Caki2 (cell line): ENCODE measurements at regions not wholly inside any gene's neighbourhood (a gene's known extent, or its start where the extent isn't known, plus 50 kb on each side); places are given as distances from the start of the nearest gene placed in this dataset.

ENCODE experiments used
- DNase-seq: peaks from one replicate; pipeline ENCODE4 v3.0.0-alpha.2; 2015; ENCODE audit warnings: low read depth
- in situ Hi-C: cut with HindIII; loops from 2 replicates; pipeline ENCODE4 v1.10.0; 2016; ENCODE audit warnings: low sequenced_read_pairs, low pct_unique_long_range_greater_than_20kb, mixed read lengths

GRCh38 chrX:8306291-8306925, 135.3 kb upstream of the VCX2 start:
- no peak for DNase-seq
- in situ Hi-C loops = no loop called here

- in situ Hi-C loops = no loop called here
- no peak for DNase-seq
Observed at GRCh38 chrX:8310409-8310808, 139.3 kb upstream of the VCX2 start.

- no peak for DNase-seq
- in situ Hi-C loops = no loop called here
Observed at GRCh38 chrX:8313844-8314243, 142.8 kb upstream of the VCX2 start.

GRCh38 chrX:8314881-8315280, 143.8 kb upstream of the VCX2 start:
- no peak for DNase-seq
- in situ Hi-C loops = no loop called here

DNA sequence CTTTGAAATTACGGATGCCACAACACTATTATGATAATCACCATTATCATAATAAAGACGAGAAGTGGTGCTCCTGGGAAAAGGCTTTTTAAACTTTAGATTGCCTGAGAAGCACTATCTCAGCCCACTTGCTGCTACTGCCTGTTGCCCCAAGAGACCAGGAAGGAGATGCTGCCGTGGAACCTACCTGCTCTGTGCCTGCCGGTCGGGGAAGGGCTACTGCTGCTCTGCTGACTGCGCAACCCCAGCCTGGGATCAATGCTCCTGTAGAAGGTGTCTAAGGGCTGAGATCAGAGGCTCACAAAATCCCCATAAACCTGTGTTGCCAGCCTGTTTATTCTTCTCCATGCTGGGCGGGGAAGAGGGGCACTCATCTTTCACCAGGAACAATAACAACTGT, 145.3 kb upstream of the VCX3B start:
- DNase-seq = no peak
- in situ Hi-C loops = no loop called here

GRCh38 chrX:8323356-8323755, 141.3 kb upstream of the VCX3B start:
- in situ Hi-C loops = no loop called here
- no peak for DNase-seq

- peak; percentile 50 for DNase-seq
- in situ Hi-C loops = no loop called here
Observed at GRCh38 chrX:8341814-8342590, 122.6 kb upstream of the VCX3B start.

- in situ Hi-C loops = no loop called here
- DNase-seq = peak; percentile 58
Observed at GRCh38 chrX:8345473-8345872, 119.2 kb upstream of the VCX3B start.

DNA sequence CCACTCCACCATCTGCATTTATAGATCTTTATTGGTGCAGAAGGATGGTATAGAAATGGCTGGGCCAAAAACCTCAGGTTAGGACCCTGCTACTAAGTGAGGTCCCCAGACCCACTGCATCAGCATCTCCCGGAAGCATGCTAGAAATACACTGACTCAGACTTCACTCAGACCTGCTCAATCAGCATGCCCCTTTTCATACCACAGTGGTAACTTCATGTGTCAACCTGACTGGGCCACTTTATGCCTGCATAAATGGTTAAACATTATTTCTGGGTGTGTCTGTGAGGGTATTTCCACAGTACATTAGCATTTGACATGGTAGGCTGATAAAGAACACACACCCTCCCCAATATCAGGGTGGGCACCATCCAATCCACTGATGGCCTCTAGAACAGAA, 118.6 kb upstream of the VCX3B start:
- in situ Hi-C loops = no loop called here
- peak; percentile 49 for DNase-seq

GRCh38 chrX:8346892-8347291, 117.7 kb upstream of the VCX3B start:
- in situ Hi-C loops = no loop called here
- DNase-seq = peak; percentile 8

DNA sequence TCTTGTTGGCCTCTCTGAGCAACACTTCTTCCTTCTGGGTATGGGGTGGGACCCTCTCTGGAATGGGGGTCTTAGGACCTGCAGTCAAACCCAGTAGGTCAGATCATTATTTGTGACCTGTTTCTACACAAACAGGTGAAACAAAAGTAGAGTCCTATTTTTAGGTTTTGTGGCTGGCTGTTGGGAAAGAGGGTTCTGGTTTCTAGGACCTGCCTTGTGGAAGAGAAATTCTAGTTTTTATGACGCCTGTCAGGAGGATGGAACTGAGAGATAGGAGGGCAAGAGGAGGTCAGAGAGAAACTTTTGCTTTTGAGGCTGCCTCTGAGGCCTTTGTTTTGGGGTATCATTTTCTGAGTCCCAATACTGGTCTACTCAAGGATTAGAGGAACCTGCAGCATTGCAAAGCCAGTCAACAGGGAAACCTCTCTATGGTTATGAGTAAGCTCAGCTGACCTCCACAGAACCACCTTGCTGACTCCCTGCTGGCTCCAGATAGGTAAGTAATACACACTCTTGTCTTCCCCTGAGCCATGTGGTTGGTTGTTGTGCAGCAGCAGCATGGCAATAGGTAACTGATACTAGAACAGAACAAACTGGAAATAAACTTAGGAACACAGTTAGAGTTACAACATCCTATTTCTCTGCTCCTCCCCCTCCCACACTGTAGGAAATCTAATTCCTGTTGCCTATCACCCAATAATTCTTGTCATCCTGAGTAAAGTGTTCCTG, 114.7 kb upstream of the VCX3B start:
- in situ Hi-C loops = no loop called here
- no peak for DNase-seq

GRCh38 chrX:8358302-8358701, 106.3 kb upstream of the VCX3B start:
- no peak for DNase-seq
- in situ Hi-C loops = no loop called here

DNA sequence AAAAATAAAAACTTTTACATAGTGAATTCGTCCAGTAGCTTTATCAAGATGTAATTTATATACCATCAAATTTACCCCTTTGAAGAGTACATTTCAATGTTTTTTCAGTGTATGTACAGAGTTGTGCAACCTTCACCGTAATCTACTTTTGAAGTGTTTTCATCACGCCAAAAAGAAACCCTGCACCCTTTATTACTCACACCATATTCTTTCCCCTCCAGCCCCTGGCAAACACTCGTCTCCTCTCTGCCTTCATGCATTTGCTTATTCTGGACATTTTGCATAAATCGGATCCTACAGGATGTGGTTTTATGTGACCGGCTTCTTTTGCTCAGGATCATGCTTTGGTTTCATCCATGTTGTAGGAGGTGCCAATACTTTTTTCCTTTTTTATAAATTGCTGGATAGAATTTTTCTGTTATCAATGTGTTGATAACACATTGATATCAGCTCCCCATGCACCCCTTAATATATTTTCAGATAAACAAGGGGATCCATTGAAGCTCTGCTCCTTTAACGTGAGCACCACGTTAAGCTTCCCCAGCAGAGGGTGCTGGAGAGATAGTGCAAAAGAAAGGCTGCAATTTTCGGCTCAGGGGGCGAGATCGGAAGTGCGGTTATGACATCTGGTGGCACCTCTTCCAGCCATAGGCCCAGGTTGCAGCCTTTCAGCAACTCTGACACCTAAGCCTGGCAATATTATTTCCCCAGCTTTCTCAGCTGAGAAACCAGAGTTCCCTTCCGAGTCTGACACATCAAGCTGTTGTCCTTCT, 100.1 kb upstream of the VCX3B start:
- in situ Hi-C loops = no loop called here
- DNase-seq = peak; percentile 19

DNA sequence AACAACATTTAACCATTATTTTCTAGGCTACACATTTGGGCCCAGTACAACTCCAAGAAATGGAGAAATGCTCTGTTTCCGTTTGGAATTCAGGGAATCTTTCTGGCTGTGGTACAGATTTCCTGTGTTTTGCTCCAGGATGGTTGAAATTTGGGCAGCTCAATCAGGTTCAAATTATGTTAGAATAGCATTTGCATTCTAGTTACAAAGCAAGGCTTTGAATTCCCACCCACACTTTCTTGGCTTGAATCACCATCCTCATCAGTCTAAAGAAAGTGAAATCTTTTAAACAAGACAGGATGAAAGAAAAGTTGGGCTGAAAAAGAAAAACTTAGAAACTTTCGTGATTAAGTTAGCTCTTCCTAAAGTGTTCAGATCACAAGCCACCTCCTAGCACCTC, 98.1 kb upstream of the VCX3B start:
- in situ Hi-C loops = no loop called here
- DNase-seq = no peak

DNA sequence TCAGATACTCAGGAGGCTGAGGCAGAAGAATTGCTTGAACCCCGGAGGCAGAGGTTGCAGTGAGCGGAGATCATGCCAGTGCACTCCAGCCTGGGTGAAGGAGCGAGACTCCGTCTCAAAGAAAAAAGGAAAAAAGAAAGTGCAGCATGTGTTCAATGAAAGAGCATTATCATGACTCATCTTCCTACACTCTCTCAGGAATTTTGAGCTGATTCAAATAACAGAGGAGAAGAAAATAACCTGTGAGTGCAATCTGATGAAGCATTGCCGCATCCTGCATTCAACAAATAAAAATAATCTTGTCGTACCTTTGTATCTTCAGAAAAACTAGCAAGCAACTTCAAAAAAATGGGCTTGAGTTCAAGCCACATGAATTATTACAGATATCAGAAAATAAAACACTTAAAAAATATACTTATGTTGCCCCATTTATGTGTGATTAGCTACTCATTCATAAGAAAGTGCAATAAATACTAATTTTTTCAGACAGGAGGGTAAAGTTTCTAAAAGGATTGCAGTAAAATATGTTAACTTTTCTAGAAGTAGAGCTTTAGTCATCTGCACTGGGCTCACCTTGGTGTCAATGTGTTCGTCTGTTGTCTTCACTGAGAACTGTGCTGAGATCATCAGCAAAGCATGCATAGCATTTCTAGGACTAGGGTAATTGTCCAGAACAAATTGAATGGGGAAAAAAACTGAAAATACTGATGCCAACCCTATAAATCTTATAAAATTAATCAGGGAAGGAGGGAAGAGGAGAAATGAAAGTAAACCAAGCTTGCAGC, 90.4 kb upstream of the VCX3B start:
- in situ Hi-C loops = no loop called here
- DNase-seq = peak; percentile 2

GRCh38 chrX:8377041-8377440, 87.6 kb upstream of the VCX3B start:
- in situ Hi-C loops = no loop called here
- DNase-seq = no peak

DNA sequence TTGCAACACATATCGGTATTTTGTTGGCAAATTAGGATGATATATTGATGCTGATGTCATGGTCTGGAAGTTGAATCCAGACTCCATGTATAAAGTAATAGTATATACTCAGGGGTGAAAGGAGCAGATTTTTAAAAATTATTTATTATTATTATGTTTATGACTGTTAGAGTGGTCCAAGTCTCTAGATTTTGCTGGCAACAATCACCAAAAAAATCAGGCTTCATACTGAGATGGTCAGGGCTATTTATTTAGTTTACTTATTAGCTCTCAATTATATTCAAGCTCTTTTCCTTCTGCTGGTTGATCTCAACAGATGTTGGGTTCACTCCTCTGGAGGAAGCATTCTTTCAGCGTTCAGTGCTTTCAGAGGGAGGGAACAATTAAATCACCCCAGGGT, 73.9 kb upstream of the VCX3B start:
- in situ Hi-C loops = no loop called here
- no peak for DNase-seq

GRCh38 chrX:8403988-8404387, 60.6 kb upstream of the VCX3B start:
- no peak for DNase-seq
- in situ Hi-C loops = no loop called here
